ENCODE measurements at regions not wholly inside any gene's neighbourhood (a gene's known extent, or its start where the extent isn't known, plus 50 kb on each side); places are given as distances from the start of the nearest gene placed in this dataset.

GRCh38 chr7:61111-61510, 131.3 kb upstream of the FAM20C start:
- TF ChIP-seq, protein P1, sequence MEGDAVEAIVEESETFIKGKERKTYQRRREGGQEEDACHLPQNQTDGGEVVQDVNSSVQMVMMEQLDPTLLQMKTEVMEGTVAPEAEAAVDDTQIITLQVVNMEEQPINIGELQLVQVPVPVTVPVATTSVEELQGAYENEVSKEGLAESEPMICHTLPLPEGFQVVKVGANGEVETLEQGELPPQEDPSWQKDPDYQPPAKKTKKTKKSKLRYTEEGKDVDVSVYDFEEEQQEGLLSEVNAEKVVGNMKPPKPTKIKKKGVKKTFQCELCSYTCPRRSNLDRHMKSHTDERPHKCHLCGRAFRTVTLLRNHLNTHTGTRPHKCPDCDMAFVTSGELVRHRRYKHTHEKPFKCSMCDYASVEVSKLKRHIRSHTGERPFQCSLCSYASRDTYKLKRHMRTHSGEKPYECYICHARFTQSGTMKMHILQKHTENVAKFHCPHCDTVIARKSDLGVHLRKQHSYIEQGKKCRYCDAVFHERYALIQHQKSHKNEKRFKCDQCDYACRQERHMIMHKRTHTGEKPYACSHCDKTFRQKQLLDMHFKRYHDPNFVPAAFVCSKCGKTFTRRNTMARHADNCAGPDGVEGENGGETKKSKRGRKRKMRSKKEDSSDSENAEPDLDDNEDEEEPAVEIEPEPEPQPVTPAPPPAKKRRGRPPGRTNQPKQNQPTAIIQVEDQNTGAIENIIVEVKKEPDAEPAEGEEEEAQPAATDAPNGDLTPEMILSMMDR (IDR thresholded peaks at IDR 0.05; ENCODE audit: low read depth, low read length) = no peak
- no peak for TF ChIP-seq POLR2A (IDR thresholded peaks at IDR 0.05; ENCODE audit: extremely low read depth, insufficient read length)

Data from NB4 (cell line).